OCI-LY3 (cell line): ENCODE measurements at regions not wholly inside any gene's neighbourhood (a gene's known extent, or its start where the extent isn't known, plus 50 kb on each side); places are given as distances from the start of the nearest gene placed in this dataset.

ENCODE experiments used
- H2AFZ ChIP-seq: fragments of 200-600, 300-600 bp; shearing (Covaris generic); 2 replicates; pipeline ENCODE4 v1.6.0; 2014; ENCODE audit warnings: antibody characterized with exemption, low read depth, low read length
- H3K27ac ChIP-seq: fragments of 200-600, 300-600 bp; sonication (generic); 2 replicates; pipeline ENCODE4 v1.5.1; 2014; ENCODE audit warnings: mild to moderate bottlenecking, low read length, moderate library complexity, mixed read lengths
- H3K27me3 ChIP-seq: fragments of 200-600, 300-600 bp; sonication (generic); 2 replicates; pipeline ENCODE4 v1.6.1; 2014; ENCODE audit warnings: low read depth, low read length, mixed read lengths
- H3K36me3 ChIP-seq: fragments of 200-600, 300-600 bp; sonication (generic); replicated peaks from 2 replicates; pipeline ENCODE3; 2014; ENCODE audit warnings: low read depth, low read length, mixed read lengths
- H3K4me1 ChIP-seq: fragments of 300-600, 200-600 bp; sonication (generic); 2 replicates; pipeline ENCODE4 v1.6.1; 2014; ENCODE audit warnings: low read length, mixed read lengths
- H3K4me2 ChIP-seq: fragments of 200-600, 300-600 bp; sonication (generic); 2 replicates; pipeline ENCODE4 v1.6.1; 2014; ENCODE audit warnings: low read length, mixed read lengths
- H3K4me3 ChIP-seq: fragments of 300-600, 200-600 bp; sonication (generic); 2 replicates; pipeline ENCODE4 v1.5.1; 2014; ENCODE audit warnings: antibody characterized with exemption, mild to moderate bottlenecking, low read length, moderate library complexity
- H3K79me2 ChIP-seq: fragments of 300-600, 200-600 bp; shearing (Covaris generic); 2 replicates; pipeline ENCODE4 v1.6.1; 2014; ENCODE audit warnings: mild to moderate bottlenecking, low read length, mixed read lengths
- H3K9ac ChIP-seq: fragments of 300-600, 200-600 bp; shearing (Covaris generic); 2 replicates; pipeline ENCODE4 v1.6.0; 2014; ENCODE audit warnings: mild to moderate bottlenecking, low read length, moderate library complexity
- H3K9me3 ChIP-seq: fragments of 200-600, 300-600 bp; shearing (Covaris generic); 2 replicates; pipeline ENCODE4 v1.6.1; 2014; ENCODE audit warnings: low read length, mixed read lengths; ENCODE audit not compliant: insufficient read depth
- H4K20me1 ChIP-seq: fragments of 200-600, 300-600 bp; sonication (generic); 2 replicates; pipeline ENCODE4 v1.6.1; 2016; ENCODE audit warnings: low read length, mixed read lengths; ENCODE audit not compliant: insufficient read depth
- CTCF ChIP-seq: fragments of 200-600, 300-600 bp; sonication (generic); IDR thresholded peaks from 2 replicates; pipeline ENCODE4 v1.5.1; 2014; ENCODE audit warnings: antibody characterized with exemption, low read length, low read depth
- EZH2phosphoT487 ChIP-seq: fragments of 200-600 bp; shearing (Covaris generic); IDR thresholded peaks from 2 replicates; pipeline ENCODE4 v1.6.1; 2018; ENCODE audit warnings: antibody characterized with exemption, mixed run types, low read depth

- H3K79me2 ChIP-seq, result no peaks in the 10 kb centered on the region
- no peaks in the 10 kb centered on the region for H4K20me1 ChIP-seq
- TF ChIP-seq EZH2phosphoT487 (no peak), CTCF (no peak)
- no peak overlapping the region for H2AFZ ChIP-seq
- H3K36me3 ChIP-seq, result no peaks in the 10 kb centered on the region
- H3K9ac ChIP-seq, result no peak overlapping the region
- H3K4me3 ChIP-seq, result no peak overlapping the region
- H3K27ac ChIP-seq, result no peak overlapping the region
- no peaks in the 10 kb centered on the region for H3K27me3 ChIP-seq
- no peak overlapping the region for H3K4me2 ChIP-seq
- no peaks in the 10 kb centered on the region for H3K9me3 ChIP-seq
- no peaks in the 10 kb centered on the region for H3K4me1 ChIP-seq
Observed at GRCh38 chr3:59280113-59280512, 230.3 kb upstream of the CFAP20DC start.

GRCh38 chr3:59277816-59278215, 228.0 kb upstream of the CFAP20DC start:
- Histone ChIP-seq H3K27me3 (no peaks in the 10 kb centered on the region), H4K20me1 (no peaks in the 10 kb centered on the region), H3K36me3 (no peaks in the 10 kb centered on the region), H3K4me3 (no peak overlapping the region), H2AFZ (no peak overlapping the region), H3K27ac (no peak overlapping the region), H3K79me2 (no peaks in the 10 kb centered on the region), H3K9ac (no peak overlapping the region), H3K4me2 (no peak overlapping the region), H3K9me3 (no peaks in the 10 kb centered on the region), H3K4me1 (no peaks in the 10 kb centered on the region)
- no peak for TF ChIP-seq EZH2phosphoT487
- TF ChIP-seq CTCF, result no peak

GRCh38 chr3:59277201-59277600, 227.4 kb upstream of the CFAP20DC start:
- H3K27ac ChIP-seq, result no peak overlapping the region
- H3K27me3 ChIP-seq, result no peaks in the 10 kb centered on the region
- H3K9ac ChIP-seq, result no peak overlapping the region
- H3K9me3 ChIP-seq, result no peaks in the 10 kb centered on the region
- H3K4me2 ChIP-seq, result no peak overlapping the region
- no peak overlapping the region for H3K4me3 ChIP-seq
- no peaks in the 10 kb centered on the region for H3K79me2 ChIP-seq
- no peaks in the 10 kb centered on the region for H3K36me3 ChIP-seq
- no peaks in the 10 kb centered on the region for H3K4me1 ChIP-seq
- TF ChIP-seq CTCF, result no peak
- no peak for TF ChIP-seq EZH2phosphoT487
- H4K20me1 ChIP-seq, result no peaks in the 10 kb centered on the region
- no peak overlapping the region for H2AFZ ChIP-seq

- Histone ChIP-seq H3K27ac (no peak overlapping the region), H4K20me1 (no peaks in the 10 kb centered on the region), H3K4me3 (no peak overlapping the region), H3K4me2 (no peak overlapping the region), H3K4me1 (no peaks in the 10 kb centered on the region), H3K36me3 (no peaks in the 10 kb centered on the region), H3K79me2 (no peaks in the 10 kb centered on the region), H2AFZ (no peak overlapping the region), H3K27me3 (no peaks in the 10 kb centered on the region), H3K9me3 (no peaks in the 10 kb centered on the region), H3K9ac (no peak overlapping the region)
- TF ChIP-seq CTCF, result no peak
- TF ChIP-seq EZH2phosphoT487, result no peak
Observed at GRCh38 chr3:59273976-59274375, 224.2 kb upstream of the CFAP20DC start.
